ENCODE measurements at regions not wholly inside any gene's neighbourhood (a gene's known extent, or its start where the extent isn't known, plus 50 kb on each side); places are given as distances from the start of the nearest gene placed in this dataset.

- no peak for DNase-seq
- Mint-ChIP-seq H3K36me3 (ENCODE audit: low read depth) (no peaks in the 10 kb centered on the region), H3K9me3 (no peaks in the 10 kb centered on the region), H3K27me3 (peaks cover 23% of the 10 kb centered on the region), H3K27ac (no peak overlapping the region), H3K4me3 (no peak overlapping the region), H3K4me1 (no peaks in the 10 kb centered on the region)
- intact Hi-C loops (cut with micrococcal nuclease), result no loop called here
Observed at GRCh38 chr4:174116021-174116420, 167.4 kb downstream of the FBXO8 start.

- Mint-ChIP-seq H3K4me3 (no peak overlapping the region), H3K9me3 (no peaks in the 10 kb centered on the region), H3K27ac (no peak overlapping the region), H3K27me3 (peaks cover 26% of the 10 kb centered on the region), H3K4me1 (no peaks in the 10 kb centered on the region), H3K36me3 (ENCODE audit: low read depth) (no peaks in the 10 kb centered on the region)
- no peak for DNase-seq
- intact Hi-C loops (cut with micrococcal nuclease), result no loop called here
Observed at GRCh38 chr4:174111422-174111821, 172.0 kb downstream of the FBXO8 start.

- Mint-ChIP-seq H3K36me3 (ENCODE audit: low read depth) (no peaks in the 10 kb centered on the region), H3K4me1 (no peaks in the 10 kb centered on the region), H3K9me3 (no peaks in the 10 kb centered on the region), H3K27ac (no peak overlapping the region), H3K4me3 (no peak overlapping the region), H3K27me3 (peaks cover 25% of the 10 kb centered on the region)
- intact Hi-C loops (cut with micrococcal nuclease), result no loop called here
- no peak for DNase-seq
Observed at GRCh38 chr4:174110180-174110579, 173.3 kb downstream of the FBXO8 start.

- H3K4me1 Mint-ChIP-seq, result no peaks in the 10 kb centered on the region
- no peaks in the 10 kb centered on the region for H3K9me3 Mint-ChIP-seq
- no peak overlapping the region for H3K27ac Mint-ChIP-seq
- H3K36me3 Mint-ChIP-seq (ENCODE audit: low read depth), result no peaks in the 10 kb centered on the region
- no peak for DNase-seq
- H3K27me3 Mint-ChIP-seq, result peaks cover 22% of the 10 kb centered on the region
- intact Hi-C loops (cut with micrococcal nuclease), result no loop called here
- no peak overlapping the region for H3K4me3 Mint-ChIP-seq
Observed at GRCh38 chr4:174107746-174108354, 175.6 kb downstream of the FBXO8 start.

- no peak for DNase-seq
- Mint-ChIP-seq H3K36me3 (ENCODE audit: low read depth) (no peaks in the 10 kb centered on the region), H3K4me1 (no peaks in the 10 kb centered on the region), H3K4me3 (no peak overlapping the region), H3K27ac (no peak overlapping the region), H3K9me3 (no peaks in the 10 kb centered on the region), H3K27me3 (peaks cover 21% of the 10 kb centered on the region)
- intact Hi-C loops (cut with micrococcal nuclease), result no loop called here
Observed at GRCh38 chr4:174105202-174105601, 178.3 kb downstream of the FBXO8 start.

GRCh38 chr4:174100910-174101309 is 182.6 kb downstream of the FBXO8 start:
- Mint-ChIP-seq H3K27ac (no peak overlapping the region), H3K4me3 (no peak overlapping the region), H3K27me3 (no peaks in the 10 kb centered on the region), H3K4me1 (no peaks in the 10 kb centered on the region), H3K9me3 (no peaks in the 10 kb centered on the region), H3K36me3 (ENCODE audit: low read depth) (no peaks in the 10 kb centered on the region)
- intact Hi-C loops (cut with micrococcal nuclease), result no loop called here
- no peak for DNase-seq

GRCh38 chr4:174099712-174100111 is 183.8 kb downstream of the FBXO8 start:
- no peaks in the 10 kb centered on the region for H3K9me3 Mint-ChIP-seq
- intact Hi-C loops (cut with micrococcal nuclease), result no loop called here
- H3K27me3 Mint-ChIP-seq, result no peaks in the 10 kb centered on the region
- H3K4me1 Mint-ChIP-seq, result no peaks in the 10 kb centered on the region
- DNase-seq, result no peak
- H3K4me3 Mint-ChIP-seq, result no peak overlapping the region
- H3K36me3 Mint-ChIP-seq (ENCODE audit: low read depth), result no peaks in the 10 kb centered on the region
- no peak overlapping the region for H3K27ac Mint-ChIP-seq

GRCh38 chr4:174096999-174097398 is 186.5 kb downstream of the FBXO8 start:
- intact Hi-C loops (cut with micrococcal nuclease), result no loop called here
- Mint-ChIP-seq H3K4me1 (no peaks in the 10 kb centered on the region), H3K27me3 (no peaks in the 10 kb centered on the region), H3K36me3 (ENCODE audit: low read depth) (no peaks in the 10 kb centered on the region), H3K27ac (no peak overlapping the region), H3K4me3 (no peak overlapping the region), H3K9me3 (no peaks in the 10 kb centered on the region)
- no peak for DNase-seq

GRCh38 chr4:174096456-174096855 is 187.0 kb downstream of the FBXO8 start:
- no peaks in the 10 kb centered on the region for H3K9me3 Mint-ChIP-seq
- no peak overlapping the region for H3K27ac Mint-ChIP-seq
- no peaks in the 10 kb centered on the region for H3K27me3 Mint-ChIP-seq
- DNase-seq, result no peak
- H3K36me3 Mint-ChIP-seq (ENCODE audit: low read depth), result no peaks in the 10 kb centered on the region
- H3K4me1 Mint-ChIP-seq, result no peaks in the 10 kb centered on the region
- no peak overlapping the region for H3K4me3 Mint-ChIP-seq
- intact Hi-C loops (cut with micrococcal nuclease), result no loop called here

- DNase-seq, result no peak
- no peak overlapping the region for H3K27ac Mint-ChIP-seq
- intact Hi-C loops (cut with micrococcal nuclease), result no loop called here
- no peaks in the 10 kb centered on the region for H3K36me3 Mint-ChIP-seq (ENCODE audit: low read depth)
- peaks cover 6% of the 10 kb centered on the region for H3K27me3 Mint-ChIP-seq
- H3K9me3 Mint-ChIP-seq, result no peaks in the 10 kb centered on the region
- no peaks in the 10 kb centered on the region for H3K4me1 Mint-ChIP-seq
- H3K4me3 Mint-ChIP-seq, result no peak overlapping the region
Observed at GRCh38 chr4:174091130-174091529, 192.3 kb downstream of the FBXO8 start.

- H3K27me3 Mint-ChIP-seq, result peaks cover 6% of the 10 kb centered on the region
- intact Hi-C loops (cut with micrococcal nuclease), result no loop called here
- H3K9me3 Mint-ChIP-seq, result no peaks in the 10 kb centered on the region
- DNase-seq, result no peak
- H3K27ac Mint-ChIP-seq, result no peak overlapping the region
- no peaks in the 10 kb centered on the region for H3K36me3 Mint-ChIP-seq (ENCODE audit: low read depth)
- H3K4me3 Mint-ChIP-seq, result no peak overlapping the region
- no peaks in the 10 kb centered on the region for H3K4me1 Mint-ChIP-seq
Observed at GRCh38 chr4:174089711-174090110, 193.8 kb downstream of the FBXO8 start.

GRCh38 chr4:174088795-174089194 is 194.7 kb downstream of the FBXO8 start:
- H3K27ac Mint-ChIP-seq, result no peak overlapping the region
- H3K4me1 Mint-ChIP-seq, result no peaks in the 10 kb centered on the region
- H3K9me3 Mint-ChIP-seq, result no peaks in the 10 kb centered on the region
- DNase-seq, result no peak
- intact Hi-C loops (cut with micrococcal nuclease), result no loop called here
- H3K4me3 Mint-ChIP-seq, result no peak overlapping the region
- no peaks in the 10 kb centered on the region for H3K36me3 Mint-ChIP-seq (ENCODE audit: low read depth)
- peaks cover 6% of the 10 kb centered on the region for H3K27me3 Mint-ChIP-seq

GRCh38 chr4:174086829-174087799 is 196.4 kb downstream of the FBXO8 start:
- Mint-ChIP-seq H3K27me3 (peaks cover 6% of the 10 kb centered on the region), H3K4me1 (no peaks in the 10 kb centered on the region), H3K9me3 (no peaks in the 10 kb centered on the region), H3K4me3 (no peak overlapping the region), H3K27ac (no peak overlapping the region), H3K36me3 (ENCODE audit: low read depth) (no peaks in the 10 kb centered on the region)
- intact Hi-C loops (cut with micrococcal nuclease), result no loop called here
- DNase-seq, result peak; percentile 22

GRCh38 chr4:174084981-174085380 is 198.5 kb downstream of the FBXO8 start:
- Mint-ChIP-seq H3K27me3 (peaks cover 6% of the 10 kb centered on the region), H3K4me1 (no peaks in the 10 kb centered on the region), H3K9me3 (no peaks in the 10 kb centered on the region), H3K36me3 (ENCODE audit: low read depth) (no peaks in the 10 kb centered on the region), H3K27ac (no peak overlapping the region), H3K4me3 (no peak overlapping the region)
- intact Hi-C loops (cut with micrococcal nuclease), result no loop called here
- no peak for DNase-seq

Measured in activated CD4-positive, alpha-beta T cell treated with anti-CD3 and anti-CD28 coated beads, Interleukin-2, amount 10 ng/mL, durations not matched to agents 24 days and 14 days (primary cell).